Progenitor cell of endocrine pancreas (in vitro differentiated cells): ENCODE measurements at regions not wholly inside any gene's neighbourhood (a gene's known extent, or its start where the extent isn't known, plus 50 kb on each side); places are given as distances from the start of the nearest gene placed in this dataset.
"Not testable (repeated sequence)": the region's sequence is repeated elsewhere in the genome, so short reads cannot be mapped to it uniquely, and the experiment has no call there.

Experiments
- DNase-seq: peaks from one replicate; pipeline ENCODE4 v3.0.0; 2021; ENCODE audit warnings: low spot score; ENCODE audit not compliant: unreplicated experiment
- H3K27ac Mint-ChIP-seq: 2 replicates; pipeline ENCODE4 v1.8.0; 2021; ENCODE audit warnings: mild to moderate bottlenecking, moderate library complexity, mixed read lengths
- H3K27me3 Mint-ChIP-seq: 2 replicates; pipeline ENCODE4 v1.8.0; 2021; ENCODE audit warnings: mixed read lengths
- H3K36me3 Mint-ChIP-seq: 2 replicates; pipeline ENCODE4 v1.8.0; 2022; ENCODE audit warnings: mixed read lengths; ENCODE audit not compliant: insufficient read depth
- H3K4me1 Mint-ChIP-seq: 2 replicates; pipeline ENCODE4 v1.8.0; 2021; ENCODE audit warnings: low read depth, mixed read lengths
- H3K4me3 Mint-ChIP-seq: 2 replicates; pipeline ENCODE4 v1.8.0; 2021; ENCODE audit warnings: low read depth, mild to moderate bottlenecking, moderate library complexity, mixed read lengths
- H3K9me3 Mint-ChIP-seq: 2 replicates; pipeline ENCODE4 v1.8.0; 2021; ENCODE audit warnings: low read depth, mixed read lengths
- CTCF ChIP-seq: fragments of 200-600 bp; sonication (generic); IDR thresholded peaks from one replicate; pipeline ENCODE4 v1.5.0; 2021; ENCODE audit warnings: antibody characterized with exemption, mild to moderate bottlenecking; ENCODE audit not compliant: unreplicated experiment

GRCh38 chr4:104915373-104915772, 231.3 kb upstream of the TET2 start:
- no peak for TF ChIP-seq CTCF
- Mint-ChIP-seq H3K9me3 (no peaks in the 10 kb centered on the region), H3K27ac (no peak overlapping the region), H3K4me3 (no peak overlapping the region), H3K36me3 (no peaks in the 10 kb centered on the region), H3K27me3 (peaks cover 38% of the 10 kb centered on the region), H3K4me1 (no peaks in the 10 kb centered on the region)
- DNase-seq: no peak

GRCh38 chr4:104915864-104916263, 230.8 kb upstream of the TET2 start:
- no peaks in the 10 kb centered on the region for H3K9me3 Mint-ChIP-seq
- H3K4me3 Mint-ChIP-seq: no peak overlapping the region
- no peak for DNase-seq
- H3K36me3 Mint-ChIP-seq: no peaks in the 10 kb centered on the region
- H3K4me1 Mint-ChIP-seq: no peaks in the 10 kb centered on the region
- TF ChIP-seq CTCF: no peak
- H3K27me3 Mint-ChIP-seq: peaks cover 41% of the 10 kb centered on the region
- no peak overlapping the region for H3K27ac Mint-ChIP-seq

GRCh38 chr4:104919406-104919805, 227.3 kb upstream of the TET2 start:
- no peak for DNase-seq
- Mint-ChIP-seq H3K27ac (no peak overlapping the region), H3K36me3 (no peaks in the 10 kb centered on the region), H3K4me1 (no peaks in the 10 kb centered on the region), H3K27me3 (peaks cover 35% of the 10 kb centered on the region), H3K4me3 (no peak overlapping the region), H3K9me3 (no peaks in the 10 kb centered on the region)
- TF ChIP-seq CTCF: no peak

GRCh38 chr4:104930298-104930697, 216.4 kb upstream of the TET2 start:
- Mint-ChIP-seq H3K27me3 (no peaks in the 10 kb centered on the region), H3K9me3 (peaks cover 14% of the 10 kb centered on the region), H3K36me3 (no peaks in the 10 kb centered on the region), H3K4me3 (no peak overlapping the region), H3K4me1 (peaks cover 11% of the 10 kb centered on the region), H3K27ac (no peak overlapping the region)
- no peak for DNase-seq
- no peak for TF ChIP-seq CTCF

- not testable (repeated sequence) for H3K4me3 Mint-ChIP-seq, H3K36me3 Mint-ChIP-seq, DNase-seq, H3K27ac Mint-ChIP-seq, H3K27me3 Mint-ChIP-seq
- H3K4me1 Mint-ChIP-seq: peaks cover 11% of the 10 kb centered on the region
- peaks cover 14% of the 10 kb centered on the region for H3K9me3 Mint-ChIP-seq
- TF ChIP-seq CTCF: peak; percentile 33
These were observed 215.6 kb upstream of the TET2 start for GRCh38 chr4:104930745-104931736.
